HEK293T (cell line): ENCODE measurements at regions not wholly inside any gene's neighbourhood (a gene's known extent, or its start where the extent isn't known, plus 50 kb on each side); places are given as distances from the start of the nearest gene placed in this dataset.

Source experiments
- CTCF ChIA-PET: fragments of 350-600 bp; formaldehyde crosslinking; extraction: SDS; loops from one replicate; lab custom pipeline; 2021; ENCODE audit warnings: antibody characterized with exemption, inconsistent platforms; lab: Yijun Ruan, JAX
- POLR2A ChIA-PET: fragments of 350-600 bp; formaldehyde crosslinking; extraction: SDS; loops from one replicate; lab custom pipeline; 2020; ENCODE audit warnings: antibody characterized with exemption, inconsistent platforms; lab: Yijun Ruan, JAX
- DNase-seq: peaks from one replicate; pipeline ENCODE4 v3.0.0; 2012; ENCODE audit warnings: mixed read lengths; ENCODE audit errors: extremely low spot score
- ARNT ChIP-seq: fragments of 450-650 bp; IDR thresholded peaks from 2 replicates; pipeline ENCODE4 v1.6.1; 2017; ENCODE audit warnings: mild to moderate bottlenecking
- BHLHE40 ChIP-seq: fragments of 450-650 bp; IDR thresholded peaks from 2 replicates; pipeline ENCODE4 v1.6.1; 2016; ENCODE audit warnings: mild to moderate bottlenecking, moderate library complexity, borderline replicate concordance
- CTBP1 ChIP-seq: fragments of 450-650 bp; IDR thresholded peaks from 2 replicates; pipeline ENCODE4 v1.6.1; 2016; ENCODE audit warnings: borderline replicate concordance
- ELF4 ChIP-seq: fragments of 450-650 bp; IDR thresholded peaks from 2 replicates; pipeline ENCODE4 v1.6.1; 2017; ENCODE audit warnings: antibody characterized with exemption
- FOXA1 ChIP-seq: fragments of 450-650 bp; IDR thresholded peaks from 2 replicates; pipeline ENCODE4 v1.6.1; 2016; ENCODE audit warnings: mild to moderate bottlenecking
- FOXK2 ChIP-seq: fragments of 450-650 bp; IDR thresholded peaks from 2 replicates; pipeline ENCODE4 v1.6.1; 2016; ENCODE audit warnings: mild to moderate bottlenecking
- FOXM1 ChIP-seq: fragments of 450-650 bp; IDR thresholded peaks from 2 replicates; pipeline ENCODE4 v1.6.1; 2017; ENCODE audit warnings: mild to moderate bottlenecking, borderline replicate concordance
- HDGF ChIP-seq: fragments of 450-650 bp; IDR thresholded peaks from 2 replicates; pipeline ENCODE4 v1.6.1; 2017; ENCODE audit warnings: antibody characterized with exemption, borderline replicate concordance
- L3MBTL2 ChIP-seq: fragments of 450-650 bp; conservative IDR thresholded peaks from 2 replicates; pipeline ENCODE4 v1.6.1; 2016; ENCODE audit warnings: mild to moderate bottlenecking
- LEF1 ChIP-seq: fragments of 450-650 bp; IDR thresholded peaks from 2 replicates; pipeline ENCODE4 v1.6.1; 2017; ENCODE audit warnings: mild to moderate bottlenecking, borderline replicate concordance
- NFRKB ChIP-seq: fragments of 450-650 bp; IDR thresholded peaks from 2 replicates; pipeline ENCODE4 v1.6.1; 2016; ENCODE audit warnings: mild to moderate bottlenecking, moderate library complexity
- SP1 ChIP-seq: fragments of 450-650 bp; IDR thresholded peaks from 2 replicates; pipeline ENCODE4 v1.6.1; 2017
- SUZ12 ChIP-seq: fragments of 450-650 bp; IDR thresholded peaks from 2 replicates; pipeline ENCODE4 v1.6.1; 2016; ENCODE audit warnings: mild to moderate bottlenecking
- TARDBP ChIP-seq: fragments of 450-650 bp; IDR thresholded peaks from 2 replicates; pipeline ENCODE4 v1.6.1; 2016
- ZNF384 ChIP-seq: fragments of 450-650 bp; IDR thresholded peaks from 2 replicates; pipeline ENCODE4 v1.6.1; 2016
- TF ChIP-seq, protein P1 (sequence below): fragments of 450-650 bp; IDR thresholded peaks from 2 replicates; pipeline ENCODE4 v1.6.1; 2016

DNA sequence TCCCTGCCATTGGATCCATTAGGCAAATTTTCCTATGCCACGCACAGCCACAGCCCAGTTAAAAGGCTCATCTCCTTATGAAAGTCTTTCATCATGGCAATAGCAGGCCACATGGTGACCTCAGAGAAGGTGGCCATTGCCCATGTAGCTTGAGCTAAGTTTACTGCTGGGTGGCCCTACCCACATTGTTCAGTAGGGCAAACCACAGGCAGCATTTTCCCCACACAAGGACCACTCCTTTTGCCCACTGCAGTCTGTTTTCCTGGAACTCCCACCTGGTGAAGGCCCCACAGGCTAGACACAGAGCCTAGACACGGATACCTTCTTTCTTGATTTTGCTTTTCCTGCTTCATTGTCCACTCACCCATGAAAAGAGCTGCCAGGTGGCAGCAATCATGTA, 101.5 kb upstream of the NPVF start:
- DNase-seq: no peak
- POLR2A ChIA-PET: no interaction called here
- CTCF ChIA-PET: no interaction called here
- TF ChIP-seq ELF4 (no peak), ZNF384 (no peak), ARNT (no peak), FOXM1 (no peak), FOXA1 (no peak), NFRKB (no peak), HDGF (no peak), L3MBTL2 (no peak), BHLHE40 (no peak), TARDBP (no peak), FOXK2 (no peak)
- TF ChIP-seq, protein P1, sequence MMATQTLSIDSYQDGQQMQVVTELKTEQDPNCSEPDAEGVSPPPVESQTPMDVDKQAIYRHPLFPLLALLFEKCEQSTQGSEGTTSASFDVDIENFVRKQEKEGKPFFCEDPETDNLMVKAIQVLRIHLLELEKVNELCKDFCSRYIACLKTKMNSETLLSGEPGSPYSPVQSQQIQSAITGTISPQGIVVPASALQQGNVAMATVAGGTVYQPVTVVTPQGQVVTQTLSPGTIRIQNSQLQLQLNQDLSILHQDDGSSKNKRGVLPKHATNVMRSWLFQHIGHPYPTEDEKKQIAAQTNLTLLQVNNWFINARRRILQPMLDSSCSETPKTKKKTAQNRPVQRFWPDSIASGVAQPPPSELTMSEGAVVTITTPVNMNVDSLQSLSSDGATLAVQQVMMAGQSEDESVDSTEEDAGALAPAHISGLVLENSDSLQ: no peak

DNA sequence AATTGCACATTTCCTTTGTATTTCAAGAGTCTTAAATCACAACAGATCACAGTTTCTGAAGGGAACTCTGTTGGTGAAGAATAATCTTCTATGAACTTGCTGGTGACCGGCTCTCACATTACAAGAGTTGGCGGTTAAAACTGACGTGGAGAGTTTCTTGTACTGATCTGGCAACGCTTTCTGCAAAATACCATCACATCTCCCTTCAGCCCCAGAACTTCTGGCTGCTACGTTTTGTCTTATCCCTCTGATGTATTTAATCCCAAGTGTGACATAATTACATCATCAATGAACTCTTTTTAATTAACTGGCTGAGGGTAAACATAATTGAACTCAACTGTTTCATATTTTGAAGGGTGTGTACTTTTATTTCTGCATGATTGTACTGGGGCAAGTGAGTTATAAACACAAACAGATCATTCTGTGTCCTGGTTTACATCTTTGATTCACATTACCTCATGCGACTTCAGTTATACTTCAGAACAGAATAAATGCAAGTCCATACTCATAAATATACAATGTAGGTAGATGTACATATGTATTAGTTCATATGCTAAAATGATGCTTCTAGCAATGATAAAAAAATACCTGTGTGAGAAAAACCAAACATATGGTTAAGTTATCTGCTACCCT, 105.1 kb upstream of the NPVF start:
- ChIA-PET POLR2A (no interaction called here), CTCF (no interaction called here)
- no peak for DNase-seq
- no peak for TF ChIP-seq NFRKB
- TF ChIP-seq FOXM1: no peak
- no peak for TF ChIP-seq ZNF384
- TF ChIP-seq BHLHE40: no peak
- TF ChIP-seq ARNT: no peak
- no peak for TF ChIP-seq FOXA1
- TF ChIP-seq, protein P1: no peak
- TF ChIP-seq LEF1: no peak

DNA sequence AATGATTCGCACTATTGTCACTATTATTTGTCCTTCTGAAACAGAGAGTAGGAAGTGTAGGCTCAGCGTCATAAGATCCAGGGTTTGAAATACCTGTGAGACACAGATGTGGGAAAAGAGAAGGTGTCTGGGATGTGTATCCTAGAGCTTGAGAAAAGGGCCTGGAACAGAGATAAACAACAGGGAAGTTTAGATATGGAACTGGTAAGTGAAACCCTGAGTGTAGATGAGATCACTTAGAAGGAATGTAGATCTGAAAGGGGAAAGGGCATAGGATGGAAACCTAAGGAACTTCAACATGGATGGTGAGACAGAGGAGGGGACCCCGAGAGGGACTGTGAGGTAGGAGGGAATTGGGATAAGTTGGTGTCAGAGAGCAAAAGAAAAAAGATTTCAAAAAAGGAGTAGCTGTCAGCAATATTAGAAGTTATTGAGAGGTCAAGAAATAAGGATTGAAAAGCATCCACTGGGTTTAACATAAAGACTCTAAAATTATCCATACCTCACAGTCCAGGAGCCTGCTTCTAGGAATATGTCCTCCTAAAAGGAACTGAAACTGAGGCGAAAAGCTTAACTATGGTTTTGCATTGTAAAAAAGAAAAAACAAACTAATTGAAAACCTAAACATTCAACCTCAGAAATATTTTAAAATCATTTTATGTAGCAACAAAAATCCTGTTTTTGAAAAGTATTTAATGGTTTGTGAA, 119.2 kb upstream of the NPVF start:
- no peak for DNase-seq
- ChIA-PET POLR2A (no interaction called here), CTCF (no interaction called here)
- TF ChIP-seq L3MBTL2 (no peak), FOXK2 (no peak)

DNA sequence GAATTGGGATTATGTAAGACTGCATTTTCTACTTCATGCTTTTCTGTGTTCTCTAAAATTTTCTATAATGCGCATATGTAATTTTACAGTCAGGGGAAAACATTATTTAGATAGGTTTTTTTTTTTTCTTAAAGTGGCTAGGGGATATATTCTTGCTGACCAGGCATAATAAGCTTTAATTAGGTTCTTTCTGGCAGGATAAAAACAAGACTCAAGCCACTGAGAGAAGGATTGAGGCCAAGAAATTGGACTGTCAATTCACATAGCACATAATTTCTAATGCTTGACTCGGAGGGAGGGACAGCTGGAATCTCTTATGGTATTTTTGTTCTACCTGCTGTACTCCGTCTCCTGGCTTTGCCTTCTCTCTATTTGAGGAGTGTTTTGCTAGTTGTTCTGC, 119.8 kb upstream of the NPVF start:
- ChIA-PET POLR2A (no interaction called here), CTCF (no interaction called here)
- no peak for DNase-seq
- TF ChIP-seq FOXK2: no peak
- no peak for TF ChIP-seq HDGF
- no peak for TF ChIP-seq FOXA1
- TF ChIP-seq, protein P1: no peak
- TF ChIP-seq ZNF384: no peak
- no peak for TF ChIP-seq BHLHE40
- TF ChIP-seq ARNT: no peak
- no peak for TF ChIP-seq TARDBP
- no peak for TF ChIP-seq SP1
- no peak for TF ChIP-seq SUZ12
- TF ChIP-seq L3MBTL2: no peak
- no peak for TF ChIP-seq LEF1
- TF ChIP-seq ELF4: no peak
- no peak for TF ChIP-seq NFRKB
- no peak for TF ChIP-seq FOXM1
- no peak for TF ChIP-seq CTBP1

DNA sequence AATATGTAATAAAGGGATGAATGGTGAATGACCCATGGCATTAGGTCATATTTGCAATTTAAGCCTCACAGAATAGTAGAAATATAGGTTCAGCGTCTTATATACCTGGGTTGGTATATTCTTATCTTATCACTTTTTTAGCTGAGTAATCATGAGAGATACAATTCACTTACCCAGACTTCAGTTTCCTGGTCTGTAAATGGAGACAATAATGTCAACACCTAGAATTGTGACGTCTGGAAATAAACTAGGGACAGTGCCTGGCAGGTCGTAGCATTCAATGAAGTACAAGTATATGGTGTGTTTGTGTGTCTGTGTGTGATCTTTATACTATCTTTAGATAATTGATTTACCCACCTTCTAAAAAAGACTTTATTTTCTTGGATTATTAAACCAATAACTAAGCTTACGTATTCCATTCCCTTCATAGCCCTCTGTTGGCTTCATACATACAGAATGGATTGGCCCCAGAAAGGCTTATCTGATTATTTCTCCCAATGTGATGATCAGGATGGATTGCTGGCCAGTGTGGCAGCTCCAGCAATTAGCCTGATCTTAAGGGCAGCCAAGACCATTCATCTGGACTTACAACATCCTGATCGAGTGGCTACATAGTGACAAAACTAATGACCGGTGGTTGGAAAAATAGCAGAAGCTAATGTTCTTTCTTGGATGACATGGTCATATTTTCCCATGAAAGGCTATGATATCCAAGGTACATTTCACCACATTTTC, 121.2 kb upstream of the NPVF start:
- POLR2A ChIA-PET: interaction anchor here (0.6 kb wide), 1 partner anchor 54 kb away, joined by 4 read pairs; no protein-coding TSS in a partner anchor
- CTCF ChIA-PET: no interaction called here

DNA sequence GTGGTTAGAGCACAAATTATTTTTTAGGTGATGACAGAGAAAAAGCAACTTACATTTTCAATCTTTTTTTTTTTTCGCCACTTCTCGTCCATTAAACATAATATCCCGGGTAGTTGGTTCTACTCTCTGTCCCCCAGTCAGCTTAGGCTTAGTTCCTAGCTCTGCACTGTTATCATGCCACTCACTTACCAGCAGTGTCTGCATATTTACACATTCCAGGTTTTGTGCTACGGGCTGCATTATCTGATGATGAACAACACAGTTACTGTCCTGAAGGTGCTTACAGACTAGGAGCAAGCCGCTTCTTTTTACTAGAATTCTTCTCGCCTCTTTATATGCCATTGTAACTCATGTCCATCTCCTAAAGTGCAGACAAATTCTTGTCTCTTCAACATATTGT, 121.8 kb upstream of the NPVF start:
- no peak for DNase-seq
- POLR2A ChIA-PET: no interaction called here
- TF ChIP-seq ZNF384 (no peak), FOXK2 (no peak), NFRKB (no peak), CTBP1 (no peak), FOXM1 (no peak), SUZ12 (no peak), FOXA1 (no peak), L3MBTL2 (no peak), HDGF (no peak), BHLHE40 (no peak), ARNT (no peak), ELF4 (no peak), TARDBP (no peak), LEF1 (no peak), SP1 (no peak)
- TF ChIP-seq, protein P1: no peak
- CTCF ChIA-PET: no interaction called here

More for the DNA sequence above, 121.2 kb upstream of the NPVF start:
- DNase-seq: no peak
- TF ChIP-seq BHLHE40 (no peak), ZNF384 (no peak), CTBP1 (no peak), SP1 (no peak), ELF4 (no peak), TARDBP (no peak), ARNT (no peak), NFRKB (no peak), HDGF (no peak)
